ENCODE measurements at regions not wholly inside any gene's neighbourhood (a gene's known extent, or its start where the extent isn't known, plus 50 kb on each side); places are given as distances from the start of the nearest gene placed in this dataset.
A peak's percentile ranks its signal among the peaks of the same experiment; 100 is the strongest.
"Not testable (repeated sequence)": the region's sequence is repeated elsewhere in the genome, so short reads cannot be mapped to it uniquely, and the experiment has no call there.

DNA sequence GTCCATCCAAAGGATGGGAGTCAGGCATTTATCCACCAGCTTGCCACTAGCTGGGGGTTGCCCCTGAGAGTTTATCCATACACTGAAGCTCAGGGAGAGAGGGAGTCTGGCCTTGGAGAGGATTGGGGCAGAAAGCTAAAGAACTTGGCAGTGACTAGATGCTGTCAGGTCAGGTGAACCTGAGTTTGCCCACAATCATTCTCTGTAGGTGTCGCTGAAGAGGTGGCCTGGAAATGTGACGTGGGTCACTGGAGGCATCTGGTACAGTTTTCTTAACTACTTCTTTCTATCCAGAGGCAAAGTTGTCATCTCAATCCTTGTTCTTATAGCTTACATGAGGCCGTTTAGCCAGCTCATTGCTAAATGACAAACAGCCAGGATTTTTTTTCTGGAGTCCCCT is 298.0 kb upstream of the CTNNB1 start:
- DNase-seq = no peak

DNA sequence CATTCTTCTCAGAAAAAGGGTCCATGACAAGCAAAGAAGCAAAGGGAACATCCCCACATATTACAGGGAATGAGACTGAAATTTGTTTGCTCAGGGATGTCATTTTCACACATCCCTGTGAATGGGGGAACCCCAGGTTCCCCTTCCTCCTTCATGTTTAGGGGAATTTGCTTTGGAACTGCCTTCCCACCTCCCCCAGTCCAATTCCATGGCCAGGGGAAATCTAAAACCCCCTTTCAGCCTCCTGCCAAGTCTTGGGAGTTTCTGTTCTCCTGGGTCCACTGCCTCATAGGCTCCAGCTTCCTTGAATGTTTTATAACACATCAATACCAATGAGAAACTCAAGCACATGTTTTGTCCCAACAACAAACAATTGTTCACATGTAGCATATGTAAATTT is 297.5 kb upstream of the CTNNB1 start:
- DNase-seq = no peak

DNA sequence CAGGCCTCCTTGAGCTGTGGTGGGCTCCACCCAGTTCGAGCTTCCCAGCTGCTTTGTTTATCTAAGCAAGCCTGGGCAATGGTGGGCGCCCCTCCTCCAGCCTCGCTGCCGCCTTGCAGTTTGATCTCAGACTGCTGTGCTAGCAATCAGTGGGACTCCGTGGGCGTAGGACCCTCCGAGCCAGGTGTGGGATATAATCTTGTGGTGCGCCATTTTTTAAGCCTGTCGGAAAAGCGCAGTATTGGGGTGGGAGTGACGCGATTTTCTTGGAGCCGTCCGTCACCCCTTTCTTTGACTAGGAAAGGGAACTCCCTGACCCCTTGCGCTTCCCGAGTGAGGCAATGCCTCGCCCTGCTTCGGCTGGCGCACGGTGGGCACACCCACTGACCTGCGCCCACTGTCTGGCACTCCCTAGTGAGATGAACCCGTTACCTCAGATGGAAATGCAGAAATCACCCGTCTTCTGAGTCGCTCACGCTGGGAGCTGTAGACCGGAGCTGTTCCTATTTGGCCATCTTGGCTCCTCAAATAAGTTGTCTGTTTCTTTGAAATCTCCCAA is 291.3 kb upstream of the CTNNB1 start:
- DNase-seq = not testable (repeated sequence)

DNA sequence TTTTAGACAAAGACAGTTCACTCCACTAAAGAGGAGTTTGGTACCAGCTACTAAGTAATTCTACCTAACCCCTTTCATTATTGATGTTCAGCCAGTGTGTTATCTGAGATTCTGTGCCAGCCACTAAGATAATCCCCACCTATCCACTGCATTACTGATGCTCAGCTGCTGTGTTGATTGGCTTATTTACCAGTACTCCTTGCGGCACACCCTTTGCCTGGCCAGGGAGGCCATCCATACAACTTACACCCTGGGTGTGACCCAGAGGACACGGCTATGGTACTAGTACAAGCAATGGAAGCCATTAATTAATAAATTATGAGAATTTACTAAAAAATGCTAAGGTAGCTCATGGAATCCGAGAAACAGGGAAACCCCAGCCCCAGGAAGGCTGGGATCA is 290.7 kb upstream of the CTNNB1 start:
- no peak for DNase-seq

DNA sequence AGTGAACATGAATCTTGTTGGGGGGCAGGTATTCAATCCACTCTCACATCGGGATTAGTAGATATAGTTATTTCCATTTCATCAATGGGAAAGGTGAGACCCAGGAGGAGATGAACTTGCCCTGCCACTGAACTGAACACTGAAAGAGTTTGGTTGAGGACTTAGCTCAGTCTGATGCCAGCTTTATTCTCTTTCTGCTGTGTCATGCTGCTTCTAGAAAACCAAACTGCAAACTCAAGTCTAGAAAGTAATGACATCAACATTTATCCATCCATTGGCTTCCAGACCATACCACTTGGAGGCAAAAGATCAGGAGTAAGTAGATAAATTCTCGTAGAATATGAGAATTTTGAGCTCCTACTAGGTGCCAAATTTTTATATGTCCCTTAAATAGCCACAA is 288.0 kb upstream of the CTNNB1 start:
- no peak for DNase-seq

DNA sequence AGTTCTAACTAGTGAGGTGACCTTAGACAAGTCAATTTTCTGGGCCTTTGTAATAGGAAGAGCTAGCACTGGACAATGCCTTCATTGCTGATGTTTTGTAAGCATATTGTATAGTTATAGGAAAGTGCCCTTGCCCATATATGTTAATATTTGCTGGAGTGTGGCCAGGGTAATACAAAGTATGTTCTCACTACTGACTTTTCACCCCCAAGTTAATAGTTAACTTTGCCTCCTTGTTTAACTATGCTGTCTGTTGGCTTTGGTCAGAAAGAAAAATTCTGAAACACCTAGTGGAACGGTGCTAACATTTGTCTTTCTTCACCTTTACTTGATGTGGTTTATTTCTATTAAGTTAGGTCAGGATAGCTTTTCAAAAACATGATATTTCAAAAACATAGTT is 287.4 kb upstream of the CTNNB1 start:
- no peak for DNase-seq

DNA sequence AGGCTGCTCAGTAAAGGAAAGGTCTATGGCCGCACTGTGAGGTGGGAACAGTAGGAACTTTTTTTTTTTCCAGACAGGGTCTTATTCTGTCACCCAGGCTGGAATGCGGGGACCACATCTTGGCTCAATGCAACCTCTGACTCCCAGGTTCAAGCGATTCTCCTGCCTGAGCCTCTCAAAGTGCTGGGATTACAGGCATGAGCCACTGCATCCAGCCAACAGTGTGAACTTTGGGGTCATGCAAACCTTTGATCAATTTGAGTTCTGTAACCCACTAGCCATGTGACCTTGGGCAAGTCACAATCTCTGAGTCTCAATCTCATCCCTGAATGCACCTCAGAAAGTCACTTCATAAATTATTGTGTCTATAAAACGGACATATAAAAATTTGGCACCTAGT is 286.8 kb upstream of the CTNNB1 start:
- DNase-seq = no peak

DNA sequence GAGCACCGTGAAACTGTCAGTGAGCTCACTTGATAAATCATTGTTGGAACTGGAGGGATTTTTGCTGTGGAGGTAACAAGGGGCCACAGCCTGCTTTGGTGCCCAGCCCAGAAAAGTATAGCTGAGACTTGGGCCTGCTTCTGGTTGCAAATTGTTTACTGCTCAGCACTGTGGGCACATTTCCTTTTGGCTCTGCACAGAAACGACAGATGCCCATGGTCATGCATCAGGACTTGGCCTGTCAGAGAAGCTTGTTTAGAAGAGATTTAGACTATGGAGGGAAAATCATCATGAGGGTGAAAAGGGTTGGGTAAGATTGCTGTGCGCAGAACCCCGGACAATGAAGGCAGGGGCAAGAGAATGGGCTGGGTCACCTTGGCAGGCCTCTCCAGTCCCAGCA is 286.1 kb upstream of the CTNNB1 start:
- no peak for DNase-seq

DNA sequence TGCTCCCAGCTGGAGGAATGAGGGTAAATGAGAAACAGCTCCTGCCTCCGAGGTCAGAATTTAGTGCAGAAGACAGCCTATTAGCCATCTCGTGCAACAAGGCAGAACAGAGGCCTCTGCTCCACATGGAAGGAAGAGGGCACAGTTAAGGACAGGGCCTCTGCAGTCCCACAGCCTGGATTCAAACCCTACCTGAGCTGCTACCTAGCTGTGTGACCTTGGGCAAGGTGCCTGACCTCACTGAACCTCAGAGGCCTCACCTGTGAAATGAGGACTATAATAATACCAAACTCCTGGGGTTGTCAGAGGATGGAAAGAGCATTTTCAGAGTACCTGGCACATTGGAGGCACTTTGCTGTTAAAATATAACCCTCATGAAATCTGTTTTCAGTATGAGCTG is 285.7 kb upstream of the CTNNB1 start:
- DNase-seq = no peak

DNA sequence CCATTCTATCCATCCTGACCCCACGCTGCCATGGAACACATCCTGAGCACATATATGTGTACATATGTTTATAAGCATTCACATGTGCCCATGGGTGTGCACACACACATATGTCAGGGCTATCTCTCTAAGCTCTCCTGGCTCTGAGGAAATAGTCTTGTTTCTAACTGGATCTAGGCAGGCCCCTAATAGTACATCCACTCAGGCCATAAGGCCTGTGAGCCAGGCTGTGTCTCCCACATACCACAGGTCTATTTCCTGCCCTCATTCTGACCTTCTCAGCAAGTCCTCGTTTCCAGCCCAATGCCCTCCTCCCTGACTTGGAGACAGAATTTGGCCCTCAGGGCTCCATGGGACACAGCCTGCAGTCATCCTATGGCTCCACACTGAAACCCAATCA is 284.8 kb upstream of the CTNNB1 start:
- DNase-seq = no peak

DNA sequence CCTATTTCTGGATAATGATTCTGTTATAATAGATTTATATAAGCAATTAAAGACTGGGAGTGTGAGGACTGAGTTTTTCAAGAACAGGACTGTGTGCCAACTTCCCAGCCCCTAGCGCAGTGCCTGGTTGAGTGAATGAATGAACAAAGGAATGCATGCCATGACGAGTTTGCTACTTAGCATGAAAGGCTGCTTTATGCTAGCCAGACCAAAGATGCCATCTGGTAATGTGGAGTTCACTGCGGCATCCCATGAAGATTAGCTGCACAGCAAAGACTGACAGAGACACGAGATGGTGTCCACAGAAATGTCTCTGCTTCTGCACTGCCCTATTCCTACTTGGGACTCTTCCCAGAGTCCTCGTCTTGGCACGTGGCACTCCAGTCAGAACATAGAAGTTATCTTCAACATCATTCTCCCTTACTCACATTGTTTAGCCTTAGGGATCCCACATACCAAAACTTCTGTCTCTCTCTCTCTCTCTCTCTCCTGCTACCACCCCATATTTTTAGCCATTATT is 283.9 kb upstream of the CTNNB1 start:
- no peak for DNase-seq

DNA sequence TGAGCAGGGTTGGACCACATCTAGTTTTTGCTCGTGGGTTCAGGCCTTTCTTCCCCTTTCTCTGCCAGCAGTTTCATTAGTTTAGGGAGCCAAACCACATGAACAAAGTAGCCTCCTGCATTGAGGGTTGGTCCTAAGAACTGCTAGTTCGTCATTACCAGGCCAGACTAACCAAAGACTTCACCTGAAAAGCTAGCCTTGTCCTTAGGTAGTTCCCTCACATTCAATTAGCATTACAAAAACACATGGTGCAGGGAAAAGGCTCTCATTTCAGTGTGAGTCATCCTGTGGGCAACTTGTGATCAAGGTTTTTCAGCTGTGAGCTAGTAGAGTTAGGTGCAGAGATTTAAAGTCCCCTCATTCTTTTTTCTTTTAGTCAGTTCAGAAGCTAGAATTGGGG is 279.3 kb upstream of the CTNNB1 start:
- no peak for DNase-seq

DNA sequence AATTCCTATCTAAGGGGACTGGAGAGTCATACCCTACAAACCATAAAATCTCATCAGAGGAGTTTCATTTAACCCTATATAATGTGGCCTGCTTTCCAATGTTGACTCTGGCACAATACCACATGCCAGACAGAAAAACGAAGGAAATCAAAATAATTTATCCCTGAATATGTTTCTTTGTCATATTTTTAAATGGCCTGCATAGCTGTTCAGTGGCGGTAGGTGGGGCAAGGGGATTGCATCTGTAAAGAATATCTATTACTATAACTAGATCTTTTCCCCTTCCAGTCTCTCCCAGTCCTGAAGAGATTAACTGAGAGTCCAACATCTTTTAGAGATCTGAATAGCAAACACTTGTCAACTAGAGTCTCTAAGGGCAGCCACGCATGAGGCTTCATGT is 278.1 kb upstream of the CTNNB1 start:
- no peak for DNase-seq

DNA sequence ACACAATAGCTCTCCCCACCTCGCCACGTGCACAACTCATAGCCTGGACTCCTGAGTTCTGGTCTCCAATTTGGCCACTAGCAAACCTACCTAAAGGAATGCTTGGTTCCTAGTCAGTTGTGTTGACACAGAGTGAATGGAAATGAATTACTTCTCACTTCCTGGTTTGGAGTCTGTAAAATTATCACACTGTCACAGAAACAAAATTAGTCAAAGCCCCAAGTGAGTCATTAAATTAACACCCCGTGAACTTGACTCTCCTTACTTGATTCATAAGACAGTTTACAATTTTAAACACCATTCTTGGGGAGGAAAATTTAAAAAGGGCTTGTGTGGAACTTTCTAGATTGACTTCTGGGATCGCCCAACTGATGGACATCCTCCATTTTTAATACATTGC is 276.2 kb upstream of the CTNNB1 start:
- DNase-seq = no peak

DNA sequence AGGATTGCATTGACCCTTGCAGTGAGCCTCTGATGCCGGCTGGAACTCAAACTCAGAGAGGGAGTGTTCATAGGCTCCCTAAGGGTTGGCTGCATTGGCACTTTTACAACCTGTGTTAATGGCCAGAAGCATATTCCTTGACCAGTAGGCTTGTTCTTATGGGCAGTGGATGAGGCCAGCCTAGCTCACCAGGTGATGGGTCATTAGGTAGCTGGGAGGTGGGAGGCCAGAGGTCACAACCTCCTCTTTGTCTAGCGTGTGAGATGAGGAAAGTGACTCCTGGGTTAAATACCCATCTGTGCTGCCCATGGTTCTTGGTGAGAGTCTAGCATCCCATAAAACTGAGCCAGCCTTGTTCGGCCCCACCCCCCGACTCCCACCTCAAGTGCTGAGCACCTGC is 275.7 kb upstream of the CTNNB1 start:
- DNase-seq = peak; percentile 56

DNA sequence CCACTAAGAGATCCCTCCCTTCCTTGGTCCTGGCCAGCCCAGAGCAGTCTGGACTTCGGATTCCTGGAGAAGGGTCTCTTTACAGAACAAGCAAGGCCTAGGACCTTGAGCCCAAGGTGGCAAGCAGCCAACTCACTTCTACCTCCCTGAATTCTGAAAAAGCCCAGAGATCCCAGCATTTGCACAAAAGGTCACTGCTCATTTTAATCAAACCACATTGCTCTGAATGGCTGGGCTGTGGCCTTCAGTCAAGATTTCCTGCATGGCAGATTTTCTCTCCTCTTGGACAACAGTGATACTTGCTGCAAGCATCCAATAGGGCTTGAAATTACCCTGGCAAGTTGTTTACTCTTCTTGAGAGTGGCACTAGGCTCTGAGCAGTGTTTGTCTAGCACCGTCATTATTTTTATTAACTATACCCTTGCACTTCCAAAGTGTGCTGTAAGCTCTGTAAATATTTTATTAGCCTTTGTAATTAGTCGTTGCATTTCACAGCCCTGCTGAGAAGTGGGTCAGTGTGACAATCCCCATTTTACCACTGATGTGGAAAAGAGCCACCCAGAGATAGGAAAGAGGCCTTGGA is 274.7 kb upstream of the CTNNB1 start:
- no peak for DNase-seq

DNA sequence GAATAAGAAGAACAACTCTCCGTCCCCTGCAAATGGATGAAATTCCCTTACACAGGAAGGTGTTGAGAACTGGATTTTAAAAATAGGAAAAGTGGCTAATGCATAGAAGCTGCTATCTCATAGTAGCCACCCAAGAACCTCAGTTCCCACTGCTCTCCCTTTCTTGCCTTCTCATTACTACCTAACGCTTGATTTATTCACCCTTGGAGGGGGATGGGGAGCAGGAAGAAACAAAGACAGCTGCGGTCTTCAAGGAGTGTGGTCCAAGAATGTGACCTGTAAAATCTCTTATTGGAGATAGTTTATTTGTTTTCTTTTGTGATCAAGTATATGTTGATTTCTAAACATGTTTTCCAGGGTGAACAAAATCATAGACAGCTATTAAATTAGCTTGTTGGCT is 274.1 kb upstream of the CTNNB1 start:
- DNase-seq = no peak

DNA sequence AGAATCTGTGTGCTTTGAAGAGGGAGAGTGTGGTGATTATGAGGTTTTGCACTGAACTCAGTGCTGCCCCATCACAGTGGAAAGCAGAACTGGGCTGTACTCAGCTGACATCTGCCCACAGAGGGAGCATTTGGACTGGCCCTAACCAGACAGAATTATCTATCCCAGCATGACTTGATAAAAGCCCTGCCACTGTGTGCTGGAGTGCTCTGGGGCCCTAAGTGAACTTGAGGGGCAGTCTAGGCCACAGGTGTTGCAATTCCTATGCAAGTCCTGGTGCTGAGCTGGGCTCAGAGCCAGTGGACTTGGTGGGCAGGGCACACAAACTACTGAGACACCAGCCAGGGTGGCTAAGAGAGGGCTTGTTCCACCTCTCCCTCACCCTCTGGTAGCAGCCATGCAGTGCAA is 269.2 kb upstream of the CTNNB1 start:
- no peak for DNase-seq

DNA sequence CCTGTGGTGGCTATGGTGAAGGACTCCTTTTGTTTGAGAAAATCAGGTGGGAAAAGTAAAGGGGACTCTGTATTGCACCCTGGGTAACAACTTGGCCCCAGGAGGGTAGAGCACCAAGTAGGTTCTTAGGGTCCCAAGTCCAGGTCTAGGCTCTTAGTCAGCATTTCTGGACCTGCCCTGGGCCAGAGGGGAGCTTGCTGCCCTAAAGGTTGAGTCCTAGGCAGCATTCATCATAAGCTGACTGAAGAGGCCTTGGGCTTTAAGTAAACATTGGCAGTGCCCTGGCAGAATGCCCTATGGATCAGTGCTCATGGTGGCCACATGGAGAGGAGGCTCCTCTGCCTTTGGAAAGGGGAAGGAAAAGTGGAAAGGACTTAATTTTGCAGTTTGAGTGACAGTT is 268.5 kb upstream of the CTNNB1 start:
- no peak for DNase-seq

DNA sequence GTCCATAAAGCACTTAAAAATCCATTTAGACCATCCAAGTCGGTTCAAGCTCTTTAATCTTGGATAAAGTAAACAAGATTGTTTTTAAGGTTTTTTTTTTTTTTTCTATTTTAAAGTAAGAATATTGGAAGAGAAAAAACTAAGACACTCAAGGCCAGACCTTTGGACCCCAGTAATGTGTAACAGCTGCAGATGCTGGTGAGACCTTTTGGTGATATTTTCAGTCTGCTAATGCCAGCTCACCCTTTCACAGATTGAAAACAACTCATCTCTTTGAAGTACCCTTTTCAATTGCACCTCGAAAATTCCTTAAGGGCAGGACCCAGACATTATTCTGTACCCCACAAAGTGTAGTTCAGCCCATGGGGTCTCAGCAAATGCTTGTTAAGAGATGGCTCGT is 260.7 kb upstream of the CTNNB1 start:
- no peak for DNase-seq

DNA sequence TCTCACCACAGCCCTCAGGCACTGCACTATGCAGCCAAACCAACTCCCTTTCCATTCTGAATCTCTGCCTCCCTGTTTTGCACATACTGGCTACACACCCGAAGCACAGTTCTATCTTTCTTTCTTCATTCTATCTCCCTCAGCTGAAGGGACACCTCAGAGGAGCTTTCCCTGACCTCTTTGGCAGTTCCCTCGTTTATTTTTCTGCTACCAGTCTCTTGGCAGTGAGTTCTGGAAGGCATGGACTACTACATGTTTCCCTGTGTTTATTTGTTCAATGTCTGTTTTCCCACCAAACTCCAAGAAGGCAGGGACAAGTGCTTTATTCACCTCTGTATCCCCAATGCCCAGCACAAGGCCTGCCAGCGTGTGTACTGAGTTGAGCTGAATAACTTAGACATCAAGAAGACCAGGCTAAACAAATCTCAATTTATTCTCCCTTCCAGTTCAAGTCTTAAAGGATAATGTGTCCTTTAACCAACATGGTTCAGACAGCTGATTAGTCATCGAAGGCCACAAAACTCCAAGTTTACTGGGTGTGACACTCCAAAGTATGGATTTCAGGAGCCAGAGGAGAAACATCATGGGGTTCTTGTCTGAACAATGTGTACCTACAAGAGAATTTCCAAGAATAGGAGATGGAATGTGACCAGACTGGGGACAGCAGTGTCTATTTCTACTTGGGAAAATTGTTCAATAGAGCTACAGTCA is 260.1 kb upstream of the CTNNB1 start:
- DNase-seq = no peak

DNA sequence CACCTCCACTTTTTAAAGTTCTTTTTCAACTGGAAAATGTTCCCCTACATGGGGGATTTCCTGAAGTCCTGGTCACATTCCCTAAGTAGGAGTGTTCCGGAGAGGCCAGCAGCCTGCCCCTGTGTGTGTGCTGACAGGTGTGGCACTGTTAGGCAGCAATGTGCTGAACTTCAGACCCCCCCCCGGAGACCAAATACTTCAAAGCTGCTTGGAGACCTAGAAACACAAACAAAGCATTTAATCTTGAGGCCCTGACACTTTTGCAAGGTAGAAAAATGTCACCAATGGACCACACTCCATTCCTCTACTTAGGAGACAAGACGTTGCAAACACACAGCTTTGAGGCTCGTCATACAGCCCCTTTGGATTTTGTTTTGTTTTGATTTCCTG is 259.6 kb upstream of the CTNNB1 start:
- DNase-seq = no peak

DNA sequence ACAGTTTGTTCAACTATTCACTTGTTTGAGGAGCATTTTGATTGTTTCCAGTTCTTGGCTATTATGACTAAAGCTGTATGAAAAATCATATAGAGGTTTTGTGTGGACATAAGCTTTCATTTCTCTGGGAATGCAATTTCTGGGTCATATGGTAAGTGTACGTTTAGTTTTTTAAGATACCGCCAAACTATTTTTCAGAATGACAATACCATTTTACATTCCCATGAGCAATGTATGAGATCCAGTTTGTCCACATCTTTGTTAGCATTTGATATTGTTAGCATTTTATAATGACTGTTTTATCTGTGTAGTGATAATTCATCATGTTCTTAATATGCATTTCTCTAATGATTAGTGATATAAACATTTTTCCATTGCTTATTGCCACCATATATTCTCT is 258.7 kb upstream of the CTNNB1 start:
- DNase-seq = no peak

DNA sequence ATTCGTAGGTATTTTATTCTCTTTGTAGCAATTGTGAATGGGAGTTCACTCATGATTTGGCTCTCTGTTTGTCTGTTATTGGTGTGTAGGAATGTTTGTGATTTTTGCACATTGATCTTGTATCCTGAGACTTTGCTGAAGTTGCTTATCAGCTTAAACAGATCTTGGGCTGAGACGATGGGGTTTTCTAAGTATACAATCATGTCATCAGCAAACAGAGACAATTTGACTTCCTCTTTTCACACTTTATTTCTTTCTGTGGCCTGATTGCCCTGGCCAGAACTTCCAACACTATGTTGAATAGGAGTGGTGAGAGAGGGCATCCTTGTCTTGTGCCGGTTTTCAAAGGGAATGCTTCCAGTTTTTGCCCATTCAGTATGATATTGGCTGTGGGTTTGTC is 252.3 kb upstream of the CTNNB1 start:
- not testable (repeated sequence) for DNase-seq
